ENCODE measurements at regions not wholly inside any gene's neighbourhood (a gene's known extent, or its start where the extent isn't known, plus 50 kb on each side); places are given as distances from the start of the nearest gene placed in this dataset.
A peak's percentile ranks its signal among the peaks of the same experiment; 100 is the strongest.

DNA sequence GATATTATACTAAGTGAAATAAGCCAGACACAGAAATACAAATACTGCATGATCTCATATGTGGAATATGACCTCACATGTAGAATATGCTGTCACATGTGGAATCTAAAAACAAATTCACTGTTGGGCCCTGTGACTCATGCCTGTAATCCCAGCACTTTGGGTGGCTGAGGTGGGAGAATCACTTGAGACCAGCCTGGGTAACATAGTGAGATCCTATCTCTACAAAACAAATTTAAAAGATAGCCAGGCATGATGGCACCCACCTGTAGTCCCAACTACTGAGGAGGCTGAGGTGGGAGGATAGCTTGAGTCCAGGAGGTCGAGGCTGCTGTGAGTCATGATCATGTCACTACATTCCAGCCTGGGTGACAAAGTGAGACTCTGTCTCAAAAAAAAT, 160.3 kb downstream of the PTEN start:
- no peak overlapping the region for H3K4me3 ChIP-seq (ENCODE audit: low read depth, low read length)
- no peak for DNase-seq (ENCODE audit: low read depth)

DNA sequence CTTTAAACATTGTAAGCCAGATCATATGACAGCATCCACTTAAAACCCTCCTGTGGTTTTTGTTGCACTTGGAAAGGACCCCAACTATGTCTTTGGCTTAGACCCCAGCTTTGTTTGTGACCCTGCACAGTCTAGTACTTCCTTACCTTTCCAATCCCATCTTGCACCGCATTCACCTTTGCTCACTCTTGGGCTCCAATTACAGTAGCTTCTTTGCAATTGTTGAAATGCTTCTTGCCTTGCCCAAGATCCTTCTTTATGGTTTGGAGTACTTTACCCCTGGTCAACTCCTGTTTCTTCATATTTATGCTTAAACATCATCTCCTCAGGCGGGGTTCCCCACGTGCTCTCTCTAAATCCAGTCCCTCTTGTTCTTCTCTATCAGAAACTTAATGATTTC, 162.6 kb downstream of the PTEN start:
- DNase-seq (ENCODE audit: low read depth), result no peak
- no peak overlapping the region for H3K4me3 ChIP-seq (ENCODE audit: low read depth, low read length)

DNA sequence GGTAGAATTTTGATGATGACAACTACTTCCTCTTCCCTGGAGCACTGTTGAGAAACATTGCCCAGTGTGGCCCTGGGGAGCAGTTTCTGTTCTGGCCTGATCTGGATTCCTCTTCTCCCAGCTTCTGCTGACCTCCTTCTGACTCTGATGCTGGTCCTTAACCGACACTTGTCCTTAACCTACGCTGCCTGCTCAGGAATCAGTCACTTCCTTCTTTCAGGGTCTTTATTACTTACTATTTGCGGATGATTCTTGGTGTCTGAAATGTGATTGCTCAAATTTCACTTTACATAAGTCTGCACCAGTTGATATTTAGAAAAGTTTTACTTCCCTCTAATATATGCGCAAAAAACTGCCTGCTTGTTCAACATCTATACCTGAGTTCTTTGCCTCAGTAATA, 164.1 kb downstream of the PTEN start:
- no peak for DNase-seq (ENCODE audit: low read depth)
- no peak overlapping the region for H3K4me3 ChIP-seq (ENCODE audit: low read depth, low read length)

DNA sequence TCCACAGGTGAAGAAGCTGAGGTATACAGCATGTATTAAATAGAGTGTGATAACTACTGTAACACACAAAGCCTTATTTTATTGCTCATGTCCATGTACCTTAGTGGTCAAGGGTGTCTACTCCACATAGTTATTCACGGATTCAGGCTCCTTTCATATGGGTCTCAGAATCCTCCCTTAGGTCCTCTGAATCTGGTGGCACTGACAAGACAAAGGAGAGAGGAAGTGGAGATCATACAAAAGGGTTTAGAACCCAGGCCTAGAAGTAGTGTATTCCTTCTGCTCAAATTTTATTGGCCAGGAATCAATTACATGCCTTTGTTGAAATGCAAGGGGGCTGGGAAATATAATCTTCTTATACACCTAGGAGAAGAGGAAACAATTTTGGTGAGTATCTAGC, 164.6 kb downstream of the PTEN start:
- no peak overlapping the region for H3K4me3 ChIP-seq (ENCODE audit: low read depth, low read length)
- DNase-seq (ENCODE audit: low read depth), result no peak

DNA sequence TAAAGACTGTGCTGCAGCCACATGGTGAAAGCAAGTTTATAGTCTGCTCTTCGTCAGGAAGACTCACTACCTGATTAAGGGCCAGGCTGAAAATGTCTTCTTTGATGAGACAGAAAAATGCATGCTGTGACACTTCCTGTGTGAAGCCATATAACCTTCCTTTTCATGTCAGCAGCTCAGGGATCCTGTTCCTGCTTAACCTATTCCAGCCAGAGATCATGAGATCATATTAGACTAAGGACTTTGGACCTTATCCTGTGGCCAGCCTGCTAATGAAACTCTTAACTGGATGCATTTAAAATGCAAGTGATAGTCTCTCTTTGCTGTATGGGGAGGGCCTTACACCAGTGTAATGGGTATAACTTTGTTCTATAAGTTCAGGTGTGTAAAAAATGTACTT, 165.2 kb downstream of the PTEN start:
- no peak for DNase-seq (ENCODE audit: low read depth)
- H3K4me3 ChIP-seq (ENCODE audit: low read depth, low read length), result no peak overlapping the region

DNA sequence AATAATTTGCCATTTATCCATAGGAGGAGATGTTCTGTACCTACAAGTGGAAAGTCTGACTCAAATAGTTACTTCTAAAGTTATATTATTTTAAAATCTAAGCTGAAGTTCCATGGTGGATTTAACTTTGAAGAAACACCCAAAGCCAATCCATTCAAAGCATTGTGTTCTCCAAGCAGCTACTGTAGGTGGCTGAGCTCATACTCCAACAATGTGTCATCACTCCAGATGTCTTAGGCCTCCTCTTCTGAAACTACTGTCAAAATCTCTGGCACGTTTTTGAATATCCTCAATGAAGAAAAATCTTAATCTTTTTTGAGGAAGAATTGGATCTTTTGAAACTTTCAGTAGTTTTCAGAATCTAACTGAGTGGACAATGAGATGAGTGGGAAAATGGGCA, 169.1 kb downstream of the PTEN start:
- peak; percentile 54 for DNase-seq (ENCODE audit: low read depth)
- no peak overlapping the region for H3K4me3 ChIP-seq (ENCODE audit: low read depth, low read length)

DNA sequence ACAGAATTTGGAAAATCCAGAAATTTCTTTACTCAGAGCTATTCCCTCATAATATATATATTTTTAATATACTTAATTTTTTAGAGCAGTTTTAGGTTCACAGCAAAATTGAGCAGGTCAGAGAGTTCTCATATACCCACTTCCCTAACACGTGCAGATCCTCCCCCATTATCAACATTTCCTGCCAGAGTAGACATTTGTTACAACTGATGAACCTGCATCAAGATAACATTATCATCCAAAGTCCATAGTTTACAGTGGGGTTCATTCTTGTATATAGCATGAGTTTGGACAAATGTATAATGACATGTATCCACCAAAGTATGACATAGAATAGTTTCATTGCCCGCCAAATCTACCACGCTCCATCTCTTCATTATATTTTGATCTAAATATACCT, 170.0 kb downstream of the PTEN start:
- no peak for DNase-seq (ENCODE audit: low read depth)
- H3K4me3 ChIP-seq (ENCODE audit: low read depth, low read length), result no peak overlapping the region

DNA sequence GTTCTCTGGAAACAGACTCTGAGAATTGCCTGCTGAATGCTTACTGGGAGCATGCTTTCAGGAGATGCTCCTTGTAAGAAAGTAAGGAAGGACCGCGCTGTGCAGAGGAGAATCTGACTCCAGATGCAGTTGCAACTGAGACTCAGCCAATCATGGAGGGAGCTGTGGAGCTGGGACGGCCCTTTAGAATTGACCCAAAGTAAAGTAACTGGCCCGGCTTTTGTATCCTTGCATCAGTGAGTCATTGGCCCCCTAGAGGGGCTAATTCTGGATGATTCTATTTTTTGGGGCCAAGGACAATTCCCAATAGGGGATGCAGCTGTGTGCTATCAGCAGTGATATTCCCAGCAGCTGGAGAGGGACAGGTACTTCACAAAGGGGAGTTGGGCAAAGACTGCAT, 170.4 kb downstream of the PTEN start:
- DNase-seq (ENCODE audit: low read depth), result no peak
- H3K4me3 ChIP-seq (ENCODE audit: low read depth, low read length), result no peak overlapping the region

DNA sequence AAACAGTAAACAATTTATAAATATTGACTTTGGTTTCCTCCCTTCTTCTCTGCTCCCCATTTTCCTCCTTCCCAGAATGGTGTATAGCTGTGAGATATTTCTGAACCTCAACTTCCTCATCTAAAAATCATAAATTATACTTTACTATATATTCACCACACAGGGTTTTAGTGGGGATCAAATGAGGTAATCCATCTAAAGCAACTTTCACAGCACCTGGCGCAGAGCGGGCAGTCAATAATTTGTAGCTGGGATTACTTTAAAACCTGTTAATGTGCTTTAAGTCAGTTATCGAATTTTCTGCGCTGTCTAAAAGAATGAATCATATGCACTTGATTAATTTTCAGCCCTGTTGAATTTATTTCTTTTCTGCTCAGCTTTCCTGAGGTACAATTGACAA, 172.7 kb downstream of the PTEN start:
- H3K4me3 ChIP-seq (ENCODE audit: low read depth, low read length), result no peak overlapping the region
- DNase-seq (ENCODE audit: low read depth), result no peak

DNA sequence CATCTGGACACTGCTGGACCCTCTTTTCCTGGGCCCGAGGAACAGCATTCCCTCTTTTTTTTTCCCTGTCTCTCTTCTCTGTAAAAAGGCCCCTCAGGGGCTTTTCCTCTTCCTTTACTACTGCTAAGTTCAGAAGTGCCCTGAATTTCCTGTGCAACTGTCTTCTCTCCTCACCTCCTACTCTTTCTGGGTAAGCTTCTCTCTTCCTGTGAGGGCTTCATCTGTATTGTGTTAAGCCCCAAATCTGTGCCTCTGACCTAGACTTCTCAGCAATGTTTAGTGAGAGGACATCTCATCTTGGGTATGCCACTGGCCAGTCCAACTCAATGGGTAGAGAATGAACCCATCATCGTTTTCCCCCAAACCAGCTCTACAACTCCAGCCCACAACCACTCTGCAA, 174.2 kb downstream of the PTEN start:
- no peak overlapping the region for H3K4me3 ChIP-seq (ENCODE audit: low read depth, low read length)
- DNase-seq (ENCODE audit: low read depth), result no peak

DNA sequence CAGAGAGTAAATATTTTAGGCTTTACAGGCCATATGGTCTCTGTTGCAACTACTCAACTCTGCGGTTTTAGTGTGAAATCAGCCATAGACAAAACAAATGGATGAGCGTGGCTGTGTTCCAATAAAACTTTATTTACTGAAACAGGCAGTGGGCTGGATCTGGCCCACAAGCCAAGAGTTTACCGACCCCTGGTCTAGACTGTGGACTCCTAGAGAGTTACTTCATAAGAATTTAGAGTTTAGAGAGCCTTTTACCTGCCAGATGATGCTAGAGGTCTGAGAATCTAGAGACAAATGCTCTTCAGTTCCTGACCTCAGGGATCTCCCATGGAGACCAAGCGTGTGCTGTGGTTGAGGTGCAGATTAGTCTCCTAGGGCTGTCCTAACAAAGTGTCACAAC, 174.8 kb downstream of the PTEN start:
- H3K4me3 ChIP-seq (ENCODE audit: low read depth, low read length), result no peak overlapping the region
- peak; percentile 79 for DNase-seq (ENCODE audit: low read depth)

DNA sequence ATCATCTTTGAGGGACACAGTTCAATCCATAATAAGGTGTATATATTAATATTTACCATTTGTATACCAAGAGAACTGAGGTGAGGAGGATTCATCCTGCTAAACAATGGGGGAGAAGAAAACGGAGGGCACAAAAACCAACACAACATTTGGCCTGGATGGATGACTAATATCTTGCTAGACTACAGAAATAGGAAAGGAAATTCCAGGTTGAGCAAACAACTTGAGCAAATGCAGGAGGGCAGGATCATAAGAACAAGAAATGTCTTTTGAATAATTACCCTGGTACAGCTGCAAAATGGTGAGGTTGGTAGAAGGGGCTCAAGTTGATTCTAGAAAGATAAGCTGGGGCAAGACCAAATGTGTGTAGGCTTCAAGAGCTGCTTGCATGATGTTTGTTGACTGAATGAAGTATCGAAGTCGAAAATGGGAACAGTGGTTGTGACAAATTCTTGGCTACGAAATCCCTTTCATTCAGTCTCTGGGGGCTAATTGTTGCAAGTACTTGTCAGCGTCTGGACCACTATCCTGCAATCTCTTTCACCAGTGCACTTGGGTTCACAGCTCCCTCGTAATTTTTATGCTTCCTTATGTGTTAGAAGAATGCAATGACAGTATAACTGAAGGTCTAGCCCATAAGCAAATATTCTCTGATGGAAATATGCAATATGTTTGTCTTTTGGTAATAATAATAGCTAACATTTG, 176.2 kb downstream of the PTEN start:
- H3K4me3 ChIP-seq (ENCODE audit: low read depth, low read length), result no peak overlapping the region
- DNase-seq (ENCODE audit: low read depth), result no peak

DNA sequence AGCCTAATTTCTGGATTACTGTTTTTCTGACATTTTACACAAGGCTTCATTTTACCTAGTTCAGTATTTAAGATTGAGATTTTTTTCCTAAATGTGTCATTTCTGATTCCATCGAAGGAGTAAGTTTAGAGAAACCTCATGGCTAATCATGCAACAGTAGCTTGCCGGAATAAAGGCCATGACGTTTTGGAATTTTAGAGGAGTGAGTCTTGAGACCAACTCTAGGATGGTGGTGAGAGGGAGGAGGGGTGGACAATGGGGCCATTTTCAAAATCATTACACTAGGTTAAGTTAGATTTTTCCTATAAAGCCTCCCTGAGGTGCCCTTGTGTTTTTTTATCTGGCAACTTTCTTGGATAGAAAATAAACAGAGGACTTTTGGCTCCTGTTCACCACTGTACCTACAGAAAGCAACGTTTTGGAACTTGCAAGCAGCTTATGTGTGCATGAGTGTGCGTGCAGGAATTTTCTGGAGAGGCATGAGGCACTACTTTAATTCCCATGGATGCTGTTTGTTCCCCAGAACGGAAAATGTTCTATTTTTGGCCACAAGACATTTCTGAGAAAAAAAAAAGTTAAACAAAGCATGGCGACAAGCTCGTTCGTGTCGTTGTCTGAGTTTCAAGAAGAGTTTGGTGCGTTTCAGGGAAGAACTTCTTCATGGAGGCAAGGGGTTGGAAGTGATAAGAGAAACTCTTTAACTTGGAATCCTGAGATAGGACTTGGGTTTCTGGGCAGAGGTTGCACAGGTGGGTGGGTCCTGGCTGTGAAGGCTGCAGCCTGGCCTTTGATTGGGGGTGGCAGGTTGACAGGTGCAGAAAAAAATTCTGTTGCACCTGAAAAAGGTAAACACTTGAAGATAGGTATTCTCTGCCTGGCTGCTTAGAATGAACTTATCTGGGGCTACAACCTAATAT, 178.1 kb downstream of the PTEN start:
- H3K4me3 ChIP-seq (ENCODE audit: low read depth, low read length), result no peak overlapping the region
- no peak for DNase-seq (ENCODE audit: low read depth)

DNA sequence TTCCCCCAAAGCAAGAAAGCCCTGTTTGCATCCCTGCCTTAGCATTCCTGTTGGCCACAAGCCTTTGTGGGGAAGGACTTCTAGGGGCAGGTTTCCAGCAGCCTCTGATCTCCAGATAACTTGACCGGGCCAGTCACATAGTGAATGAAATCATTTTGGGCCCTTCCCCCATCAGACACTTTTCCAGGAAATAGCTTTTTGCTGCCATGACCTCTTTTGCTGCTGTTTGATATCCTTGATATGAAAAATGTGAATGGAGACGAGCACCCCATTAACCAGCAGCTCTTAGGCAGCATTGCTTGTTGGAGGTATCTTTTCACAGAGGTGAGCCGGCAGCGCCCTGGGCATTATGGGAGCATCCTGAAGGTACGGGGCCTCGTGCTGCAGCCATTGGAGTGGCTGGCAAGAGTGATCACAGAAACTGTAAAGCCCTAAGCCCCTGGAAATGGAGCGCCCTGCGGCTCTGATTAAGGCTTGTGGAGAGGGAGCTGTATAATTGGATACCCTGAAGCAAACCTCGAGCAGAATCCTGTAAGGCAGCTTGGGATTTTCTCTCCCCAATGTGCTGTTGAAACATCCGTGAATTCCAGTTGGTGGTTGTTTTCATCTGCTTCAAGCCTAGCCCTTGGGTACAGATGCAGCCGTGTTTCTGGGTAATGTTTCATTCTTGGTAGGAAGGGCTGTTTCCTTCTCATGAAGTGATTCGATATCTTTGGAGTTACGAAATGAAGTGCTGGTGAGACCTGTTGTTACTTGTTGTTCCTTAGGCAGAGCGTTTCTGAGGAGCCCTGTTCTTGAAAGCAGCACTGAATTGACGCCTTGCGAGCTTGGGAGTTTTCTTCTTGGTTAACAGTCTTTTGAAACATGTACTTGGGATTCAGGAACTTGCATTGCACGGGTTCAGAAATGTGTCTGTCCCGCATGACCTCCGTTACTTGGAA, 179.0 kb downstream of the PTEN start:
- no peak overlapping the region for H3K4me3 ChIP-seq (ENCODE audit: low read depth, low read length)
- peak; percentile 61 for DNase-seq (ENCODE audit: low read depth)

DNA sequence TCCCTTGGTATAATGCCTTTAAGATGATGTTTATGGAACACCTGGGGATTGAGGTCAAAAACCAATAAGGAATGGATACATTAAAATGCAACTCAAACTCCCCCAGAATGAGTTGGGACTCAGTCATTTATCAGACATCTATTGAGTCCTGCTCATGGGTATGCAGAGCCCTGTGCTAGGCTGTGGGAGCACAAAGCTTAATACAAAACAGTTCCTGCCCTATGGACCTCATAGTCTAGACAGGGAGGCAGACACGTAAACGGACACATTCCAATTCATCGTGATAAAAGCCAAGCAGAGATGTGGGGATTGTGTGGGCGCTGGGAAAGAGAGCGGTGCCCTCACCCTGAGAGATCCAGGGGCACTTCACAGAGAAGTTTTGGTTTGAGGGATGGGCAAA, 181.7 kb downstream of the PTEN start:
- no peak overlapping the region for H3K4me3 ChIP-seq (ENCODE audit: low read depth, low read length)
- no peak for DNase-seq (ENCODE audit: low read depth)

DNA sequence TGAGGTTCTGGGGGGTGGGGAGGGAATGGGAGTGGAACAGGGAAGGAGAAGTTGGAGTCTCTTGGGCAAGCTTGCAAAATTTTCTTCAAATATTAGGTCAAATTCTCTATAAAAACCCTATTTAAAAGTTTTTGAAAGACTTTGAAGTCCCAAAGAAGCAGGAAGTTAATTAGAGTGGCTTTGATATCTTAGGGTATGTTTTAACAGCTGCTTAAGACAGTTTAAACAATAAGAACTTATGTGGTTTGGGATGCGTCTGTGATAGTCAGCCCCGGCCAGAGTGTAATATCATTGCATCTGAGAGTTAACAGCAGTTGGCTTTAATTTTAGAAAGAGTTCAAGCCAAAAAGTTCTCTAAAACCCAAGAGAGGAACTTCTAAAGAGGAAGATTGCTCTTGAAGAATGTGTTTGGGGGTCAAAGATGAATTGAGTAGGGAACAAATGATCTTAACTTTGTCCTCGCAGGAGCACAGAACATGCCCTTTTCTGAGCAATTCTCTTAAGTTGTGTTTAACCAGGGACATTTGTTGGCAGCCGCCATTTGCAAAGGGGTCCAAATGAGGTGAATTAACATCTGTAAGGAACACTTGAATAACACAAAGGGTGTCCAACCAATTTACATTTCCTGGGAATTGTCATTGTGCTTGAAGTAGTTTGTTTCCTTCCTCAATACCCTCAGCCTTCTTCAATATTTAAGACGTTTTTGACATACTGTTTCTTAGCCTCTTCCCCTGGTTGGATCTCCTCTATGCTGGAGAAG, 182.4 kb downstream of the PTEN start:
- DNase-seq (ENCODE audit: low read depth), result no peak
- no peak overlapping the region for H3K4me3 ChIP-seq (ENCODE audit: low read depth, low read length)

DNA sequence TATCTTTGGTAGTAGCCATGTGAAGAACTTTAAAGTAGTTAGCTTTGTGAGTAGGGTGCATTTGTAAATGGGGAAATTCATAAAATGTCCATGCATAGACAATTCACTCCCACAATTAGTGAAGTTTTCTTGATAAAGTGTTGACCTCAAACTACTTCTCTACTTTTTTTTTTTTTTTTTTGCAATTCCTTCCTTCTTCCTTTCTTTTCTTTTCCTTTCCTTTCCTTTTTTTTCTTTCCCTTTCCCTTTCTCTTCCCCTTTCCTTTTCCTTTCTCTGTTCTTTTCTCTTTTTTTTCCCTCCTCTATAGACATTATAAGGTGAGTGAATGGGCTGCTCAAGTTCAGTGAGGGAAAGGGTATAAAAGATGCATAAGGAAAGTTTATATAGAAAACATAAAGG, 184.2 kb downstream of the PTEN start:
- H3K4me3 ChIP-seq (ENCODE audit: low read depth, low read length), result no peak overlapping the region
- DNase-seq (ENCODE audit: low read depth), result no peak

DNA sequence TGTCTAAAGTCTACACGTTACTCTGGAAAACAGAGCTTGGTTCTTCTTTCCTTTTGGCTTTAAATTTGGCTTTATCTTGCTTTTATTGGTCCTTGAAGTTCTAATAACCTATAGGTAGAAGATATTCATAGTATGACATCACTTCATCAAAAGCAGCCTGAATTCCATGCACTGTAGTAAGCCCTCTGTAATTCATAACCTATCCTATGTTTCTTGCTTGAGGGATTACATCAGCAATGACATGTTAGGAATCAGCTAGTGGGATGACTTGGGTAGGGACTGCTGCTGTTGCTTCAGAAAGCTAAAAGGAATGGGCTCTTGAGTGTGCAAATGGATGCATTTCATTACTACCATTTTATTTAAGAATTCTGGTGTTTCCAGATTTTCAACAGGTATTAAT, 184.9 kb downstream of the PTEN start:
- no peak overlapping the region for H3K4me3 ChIP-seq (ENCODE audit: low read depth, low read length)
- no peak for DNase-seq (ENCODE audit: low read depth)

DNA sequence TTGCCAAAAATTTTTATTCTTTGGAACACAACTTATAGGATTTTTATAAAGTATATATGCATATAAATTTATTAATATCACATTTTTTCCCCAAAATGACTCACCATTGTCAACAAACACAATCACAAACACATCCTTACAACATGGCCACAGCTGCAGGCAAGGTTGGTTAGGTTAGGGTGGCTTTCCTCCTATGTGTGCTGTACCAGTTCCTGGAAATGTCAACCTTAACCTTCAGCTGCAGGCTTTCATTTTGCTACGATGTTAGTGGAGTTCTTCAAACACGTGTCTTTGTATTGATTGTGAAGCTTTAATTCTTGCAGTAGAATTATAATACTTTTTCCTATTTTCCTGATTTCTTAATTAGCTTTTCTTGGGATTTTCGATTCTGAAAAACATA, 185.8 kb downstream of the PTEN start:
- DNase-seq (ENCODE audit: low read depth), result no peak
- H3K4me3 ChIP-seq (ENCODE audit: low read depth, low read length), result no peak overlapping the region

Data from skeletal muscle cell (primary cell).